ENCODE measurements at regions not wholly inside any gene's neighbourhood (a gene's known extent, or its start where the extent isn't known, plus 50 kb on each side); places are given as distances from the start of the nearest gene placed in this dataset.

DNA sequence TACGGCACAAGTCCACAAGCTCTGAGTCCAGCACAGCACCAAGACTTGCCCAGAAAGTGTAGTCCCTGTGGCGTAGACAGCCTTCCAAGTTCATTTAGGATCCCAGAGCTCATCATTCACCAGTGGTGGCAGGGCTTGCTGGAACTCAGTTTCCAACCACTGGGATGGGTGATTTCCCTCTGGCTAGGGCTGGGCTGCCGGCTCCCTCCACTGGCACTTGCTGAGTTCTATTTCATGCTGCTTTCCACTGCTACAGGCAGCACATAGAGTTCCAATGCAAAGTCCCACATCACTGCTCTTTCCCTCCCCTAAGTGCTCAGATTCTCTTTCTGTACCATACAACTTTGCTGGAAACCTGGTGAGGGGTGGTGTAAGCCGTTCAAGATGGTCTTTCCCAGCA is 510.3 kb upstream of the TMPRSS15 start:
- TF ChIP-seq, protein P1, sequence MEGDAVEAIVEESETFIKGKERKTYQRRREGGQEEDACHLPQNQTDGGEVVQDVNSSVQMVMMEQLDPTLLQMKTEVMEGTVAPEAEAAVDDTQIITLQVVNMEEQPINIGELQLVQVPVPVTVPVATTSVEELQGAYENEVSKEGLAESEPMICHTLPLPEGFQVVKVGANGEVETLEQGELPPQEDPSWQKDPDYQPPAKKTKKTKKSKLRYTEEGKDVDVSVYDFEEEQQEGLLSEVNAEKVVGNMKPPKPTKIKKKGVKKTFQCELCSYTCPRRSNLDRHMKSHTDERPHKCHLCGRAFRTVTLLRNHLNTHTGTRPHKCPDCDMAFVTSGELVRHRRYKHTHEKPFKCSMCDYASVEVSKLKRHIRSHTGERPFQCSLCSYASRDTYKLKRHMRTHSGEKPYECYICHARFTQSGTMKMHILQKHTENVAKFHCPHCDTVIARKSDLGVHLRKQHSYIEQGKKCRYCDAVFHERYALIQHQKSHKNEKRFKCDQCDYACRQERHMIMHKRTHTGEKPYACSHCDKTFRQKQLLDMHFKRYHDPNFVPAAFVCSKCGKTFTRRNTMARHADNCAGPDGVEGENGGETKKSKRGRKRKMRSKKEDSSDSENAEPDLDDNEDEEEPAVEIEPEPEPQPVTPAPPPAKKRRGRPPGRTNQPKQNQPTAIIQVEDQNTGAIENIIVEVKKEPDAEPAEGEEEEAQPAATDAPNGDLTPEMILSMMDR (IDR thresholded peaks at IDR 0.05 in 4 of 5, conservative IDR thresholded peaks at IDR 0.05 in 1 of 5) = no peak
- no peak for TF ChIP-seq POLR2A (IDR thresholded peaks at IDR 0.05)

Data from gastrocnemius medialis (tissue), 4 donors.